SK-N-MC (cell line): ENCODE measurements at regions not wholly inside any gene's neighbourhood (a gene's known extent, or its start where the extent isn't known, plus 50 kb on each side); places are given as distances from the start of the nearest gene placed in this dataset.

ENCODE experiments used
- EZH2 ChIP-seq: fragments of 200-600 bp; sonication (generic); IDR thresholded peaks from one replicate; pipeline ENCODE4 v1.6.1; 2017; ENCODE audit warnings: antibody characterized with exemption
- POLR2AphosphoS5 ChIP-seq: IDR thresholded peaks from 2 replicates; pipeline ENCODE4 v1.6.1; 2012; ENCODE audit warnings: mild to moderate bottlenecking, low read depth, low read length, borderline replicate concordance

- TF ChIP-seq EZH2 (no peak), POLR2AphosphoS5 (no peak)
Observed at GRCh38 chr3:107251819-107252218, 125.4 kb upstream of the CCDC54 start.
